ENCODE measurements at regions not wholly inside any gene's neighbourhood (a gene's known extent, or its start where the extent isn't known, plus 50 kb on each side); places are given as distances from the start of the nearest gene placed in this dataset.

- no peak overlapping the region for H3K4me3 ChIP-seq (ENCODE audit: low read length)
- no peaks in the 10 kb centered on the region for H3K9me3 ChIP-seq (ENCODE audit: low read length)
- no peak overlapping the region for H3K27ac ChIP-seq (ENCODE audit: low read length)
- H3K79me2 ChIP-seq (replicated peaks; ENCODE audit: insufficient read depth, low read length), result no peaks in the 10 kb centered on the region
- H3F3A ChIP-seq (ENCODE audit: insufficient read depth, low read length, poor library complexity, severe bottlenecking), result peaks cover 5% of the 10 kb centered on the region
- no peaks in the 10 kb centered on the region for H3K9me2 ChIP-seq (ENCODE audit: insufficient read depth, low read length)
- no peak for TF ChIP-seq SMC3 (conservative IDR thresholded peaks at IDR 0.05; ENCODE audit: poor library complexity)
- no peak for TF ChIP-seq EP300 (conservative IDR thresholded peaks at IDR 0.05; ENCODE audit: poor library complexity, severe bottlenecking)
- TF ChIP-seq POLR2AphosphoS5 (IDR thresholded peaks at IDR 0.05), result no peak
- no peak for TF ChIP-seq CTCF (IDR thresholded peaks at IDR 0.05; ENCODE audit: poor library complexity, severe bottlenecking)
- TF ChIP-seq MXI1 (conservative IDR thresholded peaks at IDR 0.05; ENCODE audit: poor library complexity, severe bottlenecking), result no peak
- no peak for TF ChIP-seq REST (IDR thresholded peaks at IDR 0.05; ENCODE audit: borderline replicate concordance)
- no peak for TF ChIP-seq RAD21 (conservative IDR thresholded peaks at IDR 0.05)
- no peak for TF ChIP-seq EZH2 (IDR thresholded peaks at IDR 0.05; ENCODE audit: borderline replicate concordance, insufficient read depth, low read length, poor library complexity, severe bottlenecking)
- no peak for TF ChIP-seq TAF1 (IDR thresholded peaks at IDR 0.05; ENCODE audit: low read depth)
- H3K36me3 ChIP-seq (ENCODE audit: insufficient read depth, low read length), result no peaks in the 10 kb centered on the region
- H2AFZ ChIP-seq (ENCODE audit: low read depth, low read length), result no peak overlapping the region
- H3K4me2 ChIP-seq (ENCODE audit: low read length), result no peak overlapping the region
- no peak overlapping the region for H3K9ac ChIP-seq (ENCODE audit: low read length)
- no peaks in the 10 kb centered on the region for H4K20me1 ChIP-seq (ENCODE audit: insufficient read depth)
- no peaks in the 10 kb centered on the region for H3K27me3 ChIP-seq (ENCODE audit: insufficient read depth, low read depth, low read length)
These were observed 565.3 kb upstream of the SALL3 start for GRCh38 chr18:78414302-78414701.

- no peak overlapping the region for H3K4me3 ChIP-seq (ENCODE audit: low read length)
- H2AFZ ChIP-seq (ENCODE audit: low read depth, low read length), result no peak overlapping the region
- no peak for TF ChIP-seq MXI1 (conservative IDR thresholded peaks at IDR 0.05; ENCODE audit: poor library complexity, severe bottlenecking)
- TF ChIP-seq EZH2 (IDR thresholded peaks at IDR 0.05; ENCODE audit: borderline replicate concordance, insufficient read depth, low read length, poor library complexity, severe bottlenecking), result no peak
- no peak for TF ChIP-seq RAD21 (conservative IDR thresholded peaks at IDR 0.05)
- no peak for TF ChIP-seq EP300 (conservative IDR thresholded peaks at IDR 0.05; ENCODE audit: poor library complexity, severe bottlenecking)
- TF ChIP-seq SMC3 (conservative IDR thresholded peaks at IDR 0.05; ENCODE audit: poor library complexity), result no peak
- TF ChIP-seq POLR2AphosphoS5 (IDR thresholded peaks at IDR 0.05), result no peak
- no peak for TF ChIP-seq TAF1 (IDR thresholded peaks at IDR 0.05; ENCODE audit: low read depth)
- TF ChIP-seq CTCF (IDR thresholded peaks at IDR 0.05; ENCODE audit: poor library complexity, severe bottlenecking), result no peak
- TF ChIP-seq REST (IDR thresholded peaks at IDR 0.05; ENCODE audit: borderline replicate concordance), result no peak
These were observed 562.8 kb upstream of the SALL3 start for GRCh38 chr18:78416853-78417252.

More at GRCh38 chr18:78416853-78417252, 562.8 kb upstream of the SALL3 start:
- Histone ChIP-seq H3K27me3 (ENCODE audit: insufficient read depth, low read depth, low read length) (no peaks in the 10 kb centered on the region), H3F3A (ENCODE audit: insufficient read depth, low read length, poor library complexity, severe bottlenecking) (peaks cover 5% of the 10 kb centered on the region), H3K4me2 (ENCODE audit: low read length) (no peak overlapping the region), H4K20me1 (ENCODE audit: insufficient read depth) (no peaks in the 10 kb centered on the region), H3K79me2 (replicated peaks; ENCODE audit: insufficient read depth, low read length) (no peaks in the 10 kb centered on the region), H3K9ac (ENCODE audit: low read length) (no peak overlapping the region), H3K27ac (ENCODE audit: low read length) (no peak overlapping the region), H3K9me3 (ENCODE audit: low read length) (no peaks in the 10 kb centered on the region), H3K36me3 (ENCODE audit: insufficient read depth, low read length) (no peaks in the 10 kb centered on the region), H3K9me2 (ENCODE audit: insufficient read depth, low read length) (no peaks in the 10 kb centered on the region)
